GM18907 (cell line): ENCODE measurements at regions not wholly inside any gene's neighbourhood (a gene's known extent, or its start where the extent isn't known, plus 50 kb on each side); places are given as distances from the start of the nearest gene placed in this dataset.

ENCODE experiments used
- ATAC-seq: cut with Tn5 transposase; IDR thresholded peaks from one replicate; pipeline ENCODE4 v1.9.1; 2021; ENCODE audit warnings: mild to moderate bottlenecking, moderate library complexity; ENCODE audit not compliant: unreplicated experiment

- ATAC-seq = no peak
Observed at GRCh38 chr2:555164-555922, 121.9 kb downstream of the TMEM18 start.

- ATAC-seq = no peak
Observed at GRCh38 chr2:554444-554843, 122.8 kb downstream of the TMEM18 start.

- no peak for ATAC-seq
Observed at GRCh38 chr2:552906-553305, 124.3 kb downstream of the TMEM18 start.

- no peak for ATAC-seq
Observed at GRCh38 chr2:551621-552020, 125.6 kb downstream of the TMEM18 start.

GRCh38 chr2:550860-551567, 126.2 kb downstream of the TMEM18 start:
- ATAC-seq = no peak

- no peak for ATAC-seq
Observed at GRCh38 chr2:545711-546650, 131.2 kb downstream of the TMEM18 start.

- no peak for ATAC-seq
Observed at GRCh38 chr2:545228-545627, 132.0 kb downstream of the TMEM18 start.

- no peak for ATAC-seq
Observed at GRCh38 chr2:538646-539045, 138.6 kb downstream of the TMEM18 start.

GRCh38 chr2:535222-535621, 142.0 kb downstream of the TMEM18 start:
- ATAC-seq = no peak

- ATAC-seq = no peak
Observed at GRCh38 chr2:529852-530251, 147.4 kb downstream of the TMEM18 start.

GRCh38 chr2:529424-529823, 147.8 kb downstream of the TMEM18 start:
- ATAC-seq = no peak

GRCh38 chr2:527581-527980, 149.6 kb downstream of the TMEM18 start:
- no peak for ATAC-seq

- no peak for ATAC-seq
Observed at GRCh38 chr2:526918-527317, 150.3 kb downstream of the TMEM18 start.

GRCh38 chr2:525611-526010, 151.6 kb downstream of the TMEM18 start:
- no peak for ATAC-seq

- ATAC-seq = no peak
Observed at GRCh38 chr2:525021-525420, 152.2 kb downstream of the TMEM18 start.

GRCh38 chr2:524442-524841, 152.8 kb downstream of the TMEM18 start:
- no peak for ATAC-seq

- ATAC-seq = no peak
Observed at GRCh38 chr2:523698-524270, 153.4 kb downstream of the TMEM18 start.

- ATAC-seq = no peak
Observed at GRCh38 chr2:522776-523175, 154.4 kb downstream of the TMEM18 start.

- ATAC-seq = no peak
Observed at GRCh38 chr2:521853-522530, 155.2 kb downstream of the TMEM18 start.

GRCh38 chr2:520663-521340, 156.4 kb downstream of the TMEM18 start:
- no peak for ATAC-seq
